22Rv1 (cell line): ENCODE measurements at regions not wholly inside any gene's neighbourhood (a gene's known extent, or its start where the extent isn't known, plus 50 kb on each side); places are given as distances from the start of the nearest gene placed in this dataset.

ENCODE experiments used
- ZFX ChIP-seq: fragments of 450-650 bp; IDR thresholded peaks from 2 replicates; pipeline ENCODE4 v1.6.1; 2017; ENCODE audit warnings: antibody characterized with exemption, borderline replicate concordance
- TF ChIP-seq, protein P1 (sequence below): fragments of 450-650 bp; IDR thresholded peaks from 2 replicates; pipeline ENCODE4 v1.5.1; 2017; ENCODE audit warnings: mild to moderate bottlenecking

DNA sequence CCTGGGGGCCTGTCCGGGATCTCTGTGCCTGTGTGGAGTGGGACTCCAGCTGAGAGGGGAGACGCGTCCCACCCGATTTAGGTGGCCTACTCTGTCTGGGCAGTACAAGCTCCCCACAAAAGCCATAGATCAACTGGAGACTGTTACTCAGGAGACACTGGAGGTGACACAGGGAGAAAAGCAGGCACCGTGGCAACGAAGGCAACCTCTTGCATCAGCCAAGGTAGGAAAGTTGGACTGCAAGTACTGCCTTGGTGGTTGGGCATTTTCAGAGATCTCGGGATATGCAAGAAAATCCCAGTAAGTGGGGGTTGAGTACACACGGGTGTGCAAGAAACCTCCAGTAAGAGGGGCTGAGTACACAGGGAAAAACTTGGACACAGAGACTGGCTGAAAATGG is 1060.0 kb upstream of the MIR17HG start:
- TF ChIP-seq, protein P1, sequence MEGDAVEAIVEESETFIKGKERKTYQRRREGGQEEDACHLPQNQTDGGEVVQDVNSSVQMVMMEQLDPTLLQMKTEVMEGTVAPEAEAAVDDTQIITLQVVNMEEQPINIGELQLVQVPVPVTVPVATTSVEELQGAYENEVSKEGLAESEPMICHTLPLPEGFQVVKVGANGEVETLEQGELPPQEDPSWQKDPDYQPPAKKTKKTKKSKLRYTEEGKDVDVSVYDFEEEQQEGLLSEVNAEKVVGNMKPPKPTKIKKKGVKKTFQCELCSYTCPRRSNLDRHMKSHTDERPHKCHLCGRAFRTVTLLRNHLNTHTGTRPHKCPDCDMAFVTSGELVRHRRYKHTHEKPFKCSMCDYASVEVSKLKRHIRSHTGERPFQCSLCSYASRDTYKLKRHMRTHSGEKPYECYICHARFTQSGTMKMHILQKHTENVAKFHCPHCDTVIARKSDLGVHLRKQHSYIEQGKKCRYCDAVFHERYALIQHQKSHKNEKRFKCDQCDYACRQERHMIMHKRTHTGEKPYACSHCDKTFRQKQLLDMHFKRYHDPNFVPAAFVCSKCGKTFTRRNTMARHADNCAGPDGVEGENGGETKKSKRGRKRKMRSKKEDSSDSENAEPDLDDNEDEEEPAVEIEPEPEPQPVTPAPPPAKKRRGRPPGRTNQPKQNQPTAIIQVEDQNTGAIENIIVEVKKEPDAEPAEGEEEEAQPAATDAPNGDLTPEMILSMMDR: no peak
- no peak for TF ChIP-seq ZFX
